ENCODE measurements at regions not wholly inside any gene's neighbourhood (a gene's known extent, or its start where the extent isn't known, plus 50 kb on each side); places are given as distances from the start of the nearest gene placed in this dataset.

DNA sequence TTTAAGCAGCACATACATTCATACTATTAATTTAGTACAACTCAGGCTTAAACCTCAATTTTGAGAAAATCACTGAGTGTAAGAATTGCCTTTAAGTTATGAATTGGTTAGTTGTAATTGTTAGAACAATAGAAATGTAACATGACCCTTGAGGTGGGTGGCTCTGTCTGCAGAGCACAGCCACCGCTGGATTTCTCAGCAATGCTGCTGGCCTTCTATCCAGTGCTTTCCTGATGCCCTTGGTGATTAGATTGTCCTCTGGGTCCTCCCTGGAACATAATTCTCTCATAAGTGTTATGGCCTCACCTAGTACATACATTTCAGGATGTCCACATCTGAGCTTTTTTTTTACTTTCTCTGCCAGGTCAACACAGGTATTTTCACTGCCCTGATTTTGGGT, 213.2 kb downstream of the SLC7A11 start:
- CTCF ChIA-PET = interaction anchor here (1.3 to 1.9 kb wide), 2 partner anchors 15 to 61 kb away, joined by 3 to 4 read pairs; no protein-coding TSS in a partner anchor
- no peak for DNase-seq (ENCODE audit: extremely low spot score)
- POLR2A ChIA-PET = no interaction called here
- TF ChIP-seq, protein P1, sequence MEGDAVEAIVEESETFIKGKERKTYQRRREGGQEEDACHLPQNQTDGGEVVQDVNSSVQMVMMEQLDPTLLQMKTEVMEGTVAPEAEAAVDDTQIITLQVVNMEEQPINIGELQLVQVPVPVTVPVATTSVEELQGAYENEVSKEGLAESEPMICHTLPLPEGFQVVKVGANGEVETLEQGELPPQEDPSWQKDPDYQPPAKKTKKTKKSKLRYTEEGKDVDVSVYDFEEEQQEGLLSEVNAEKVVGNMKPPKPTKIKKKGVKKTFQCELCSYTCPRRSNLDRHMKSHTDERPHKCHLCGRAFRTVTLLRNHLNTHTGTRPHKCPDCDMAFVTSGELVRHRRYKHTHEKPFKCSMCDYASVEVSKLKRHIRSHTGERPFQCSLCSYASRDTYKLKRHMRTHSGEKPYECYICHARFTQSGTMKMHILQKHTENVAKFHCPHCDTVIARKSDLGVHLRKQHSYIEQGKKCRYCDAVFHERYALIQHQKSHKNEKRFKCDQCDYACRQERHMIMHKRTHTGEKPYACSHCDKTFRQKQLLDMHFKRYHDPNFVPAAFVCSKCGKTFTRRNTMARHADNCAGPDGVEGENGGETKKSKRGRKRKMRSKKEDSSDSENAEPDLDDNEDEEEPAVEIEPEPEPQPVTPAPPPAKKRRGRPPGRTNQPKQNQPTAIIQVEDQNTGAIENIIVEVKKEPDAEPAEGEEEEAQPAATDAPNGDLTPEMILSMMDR (IDR thresholded peaks at IDR 0.05; ENCODE audit: control extremely low read depth, extremely low read depth, low read depth, missing control alignments) = no peak

DNA sequence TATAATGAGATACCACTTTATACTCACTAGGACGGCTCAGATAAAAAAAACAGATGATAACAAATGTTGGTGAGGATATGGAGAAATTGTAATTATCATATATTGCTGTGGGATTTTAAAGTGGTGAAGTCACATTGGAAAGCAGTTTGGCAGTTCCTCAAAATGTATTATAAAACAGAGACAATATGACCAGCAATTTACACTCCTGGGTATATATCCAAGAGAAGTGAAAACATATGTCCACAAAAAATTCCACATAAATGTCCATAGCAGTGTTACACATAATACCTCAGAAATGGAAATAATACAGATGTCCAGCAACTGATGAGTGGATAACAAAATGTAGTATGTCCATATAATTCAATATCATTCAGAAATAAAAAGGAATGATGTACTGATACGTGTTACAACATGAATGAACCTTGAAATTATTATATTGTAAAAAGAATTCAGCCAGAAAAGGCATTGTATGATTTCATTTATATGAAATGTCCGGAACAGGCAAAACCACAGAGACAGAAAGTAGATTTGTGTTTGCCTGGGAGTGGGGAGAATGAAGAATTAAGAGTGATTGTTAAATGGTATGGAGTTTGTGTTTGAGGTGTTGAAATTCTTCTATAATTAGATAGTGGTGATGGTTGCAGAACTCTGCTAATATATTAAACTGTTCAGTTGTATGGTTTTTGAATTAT, 220.9 kb downstream of the SLC7A11 start:
- ChIA-PET POLR2A (no interaction called here), CTCF (no interaction called here)
- TF ChIP-seq, protein P1 (IDR thresholded peaks at IDR 0.05; ENCODE audit: control extremely low read depth, extremely low read depth, low read depth, missing control alignments) = no peak
- DNase-seq (ENCODE audit: extremely low spot score) = no peak

DNA sequence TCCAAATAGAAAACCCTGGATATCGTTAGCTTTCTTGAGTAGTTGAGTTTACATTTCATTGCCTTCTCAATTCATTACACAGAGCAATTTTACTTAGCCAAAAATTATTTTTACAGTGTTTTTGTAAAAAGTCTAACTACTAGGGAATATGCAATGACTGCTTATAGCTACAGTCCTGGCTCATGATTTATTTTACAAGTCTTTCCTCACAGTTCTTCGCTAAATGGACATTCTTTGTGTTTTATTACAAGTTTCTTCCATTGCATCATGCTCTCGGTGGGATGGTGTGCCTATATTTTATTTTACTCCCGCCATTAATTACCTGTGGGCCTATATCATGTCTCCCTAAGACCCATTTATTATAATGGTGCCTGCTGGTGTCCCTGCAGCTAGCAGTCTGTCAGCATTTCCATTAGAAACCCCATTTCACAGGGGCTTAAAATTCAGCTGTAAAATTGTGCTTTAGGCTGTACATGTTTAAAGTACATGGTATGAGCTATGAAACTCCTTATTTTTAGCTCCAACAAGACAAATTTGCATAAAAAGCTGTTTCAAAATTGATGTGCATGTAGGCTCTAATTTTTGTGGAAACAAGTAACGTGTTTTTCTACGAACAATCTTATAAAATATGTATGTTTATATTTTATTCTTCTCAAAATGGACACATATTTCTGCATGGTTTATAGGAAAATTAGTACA, 227.4 kb downstream of the SLC7A11 start:
- TF ChIP-seq, protein P1 (IDR thresholded peaks at IDR 0.05; ENCODE audit: control extremely low read depth, extremely low read depth, low read depth, missing control alignments) = no peak
- ChIA-PET POLR2A (no interaction called here), CTCF (interaction anchor here (0.9 to 2.0 kb wide), 3 partner anchors 14 to 90 kb away, joined by 3 to 6 read pairs (median 3); no protein-coding TSS in a partner anchor)
- no peak for DNase-seq (ENCODE audit: extremely low spot score)

DNA sequence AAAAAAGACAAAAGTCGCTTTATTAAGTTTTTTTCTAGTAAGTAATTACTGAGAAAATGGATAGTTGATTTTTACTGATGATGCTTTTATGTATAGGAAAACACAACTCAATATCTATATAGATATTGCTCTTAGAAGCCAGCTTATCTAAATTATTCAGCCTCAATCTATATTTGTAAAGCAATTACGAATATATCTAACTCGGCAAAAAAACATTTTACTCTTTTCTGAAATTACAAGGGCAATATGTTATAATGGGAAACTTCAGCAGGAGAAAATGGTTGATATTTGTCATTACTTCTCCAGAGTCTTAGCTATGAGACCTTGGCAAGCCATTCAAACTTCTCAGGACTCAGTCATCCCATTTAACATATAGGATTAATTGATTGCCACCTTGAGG, 228.5 kb downstream of the SLC7A11 start:
- TF ChIP-seq, protein P1 (IDR thresholded peaks at IDR 0.05; ENCODE audit: control extremely low read depth, extremely low read depth, low read depth, missing control alignments) = no peak
- no peak for DNase-seq (ENCODE audit: extremely low spot score)
- CTCF ChIA-PET = interaction anchor here (0.9 to 2.0 kb wide), 2 partner anchors 15 to 22 kb away, joined by 3 to 6 read pairs; no protein-coding TSS in a partner anchor
- POLR2A ChIA-PET = no interaction called here

DNA sequence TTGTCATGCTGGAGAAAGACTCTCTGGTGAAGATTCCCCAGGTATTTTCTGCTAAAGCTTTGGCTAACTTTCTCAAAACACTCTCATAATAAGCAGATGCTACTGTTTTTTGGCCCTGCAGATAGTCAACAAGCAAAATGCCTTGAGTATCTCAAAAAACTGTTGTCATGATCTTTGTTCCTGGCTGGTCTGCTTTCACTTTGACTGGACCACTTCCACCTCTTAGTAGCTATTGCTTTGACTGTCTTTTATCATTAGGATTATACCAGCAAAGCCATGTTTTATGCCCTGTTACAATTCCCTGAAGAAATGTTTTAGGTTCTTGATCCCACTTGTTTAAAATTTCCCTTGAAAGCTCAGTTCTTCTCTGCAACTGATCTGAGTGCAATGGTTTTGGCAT, 231.5 kb downstream of the SLC7A11 start:
- TF ChIP-seq, protein P1 (IDR thresholded peaks at IDR 0.05; ENCODE audit: control extremely low read depth, extremely low read depth, low read depth, missing control alignments) = no peak
- DNase-seq (ENCODE audit: extremely low spot score) = no peak
- ChIA-PET CTCF (interaction anchor here (1.1 to 1.4 kb wide), 2 partner anchors 13 to 25 kb away, joined by 3 to 4 read pairs; no protein-coding TSS in a partner anchor), POLR2A (no interaction called here)

DNA sequence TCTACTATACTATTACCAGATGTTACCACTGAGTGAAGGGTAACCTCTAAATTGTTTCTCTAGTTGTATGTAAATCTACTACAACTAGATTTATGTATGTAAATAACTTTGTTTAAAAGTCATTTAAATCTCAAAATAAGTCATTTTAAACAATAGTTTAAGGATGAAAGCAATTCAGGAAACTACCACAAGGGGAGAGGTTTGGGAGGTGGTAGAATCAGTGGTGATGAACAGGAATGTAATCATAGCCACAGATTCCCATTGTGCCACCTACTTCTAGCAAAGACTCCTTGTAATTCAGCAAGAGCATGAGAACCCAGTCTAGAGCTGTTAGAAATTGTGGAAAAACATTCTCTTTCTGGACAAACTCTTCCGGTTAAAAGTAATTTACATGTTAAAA, 234.6 kb downstream of the SLC7A11 start:
- DNase-seq (ENCODE audit: extremely low spot score) = no peak
- TF ChIP-seq, protein P1 (IDR thresholded peaks at IDR 0.05; ENCODE audit: control extremely low read depth, extremely low read depth, low read depth, missing control alignments) = no peak
- CTCF ChIA-PET = interaction anchor here (1.5 kb wide), 1 partner anchor 25 kb away, joined by 3 read pairs; no protein-coding TSS in a partner anchor
- POLR2A ChIA-PET = no interaction called here
